NCI-H2227 treated with DMSO at 0.1 percent for 48 hours (cell line): ENCODE measurements at regions not wholly inside any gene's neighbourhood (a gene's known extent, or its start where the extent isn't known, plus 50 kb on each side); places are given as distances from the start of the nearest gene placed in this dataset.

Experiments used
- DNase-seq: peaks from one replicate; lab custom pipeline; 2025; lab: John Stamatoyannopoulos, UW

DNA sequence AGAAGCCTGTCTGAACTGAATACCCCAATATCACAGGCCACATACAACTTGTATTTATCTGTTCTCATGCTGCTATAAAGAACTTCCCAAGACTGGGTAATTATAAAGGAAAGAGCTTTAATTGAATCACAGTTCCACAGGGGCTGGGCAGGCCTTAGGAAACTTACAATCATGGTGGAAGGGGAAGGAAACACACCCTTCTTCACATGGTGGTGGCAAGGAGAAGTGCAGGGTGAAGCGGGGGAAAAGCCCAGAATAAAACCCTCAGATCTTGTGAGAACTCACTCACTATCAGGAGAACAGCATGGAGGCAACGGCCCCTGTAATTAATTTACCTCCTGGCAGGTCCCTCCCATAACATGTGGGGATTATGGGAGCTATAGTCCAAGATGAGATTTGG, 50.3 kb upstream of the FNDC1 start:
- DNase-seq: no peak

- DNase-seq: no peak
Observed at GRCh38 chr6:159117563-159117962, 51.6 kb upstream of the FNDC1 start.

GRCh38 chr6:159117046-159117445, 52.2 kb upstream of the FNDC1 start:
- DNase-seq: no peak

GRCh38 chr6:159116343-159116742, 52.9 kb upstream of the FNDC1 start:
- DNase-seq: no peak

- DNase-seq: no peak
Observed at GRCh38 chr6:159114569-159114968, 54.6 kb upstream of the FNDC1 start.

GRCh38 chr6:159113223-159113622, 56.0 kb upstream of the FNDC1 start:
- no peak for DNase-seq

GRCh38 chr6:159112714-159113113, 56.5 kb upstream of the FNDC1 start:
- no peak for DNase-seq

DNA sequence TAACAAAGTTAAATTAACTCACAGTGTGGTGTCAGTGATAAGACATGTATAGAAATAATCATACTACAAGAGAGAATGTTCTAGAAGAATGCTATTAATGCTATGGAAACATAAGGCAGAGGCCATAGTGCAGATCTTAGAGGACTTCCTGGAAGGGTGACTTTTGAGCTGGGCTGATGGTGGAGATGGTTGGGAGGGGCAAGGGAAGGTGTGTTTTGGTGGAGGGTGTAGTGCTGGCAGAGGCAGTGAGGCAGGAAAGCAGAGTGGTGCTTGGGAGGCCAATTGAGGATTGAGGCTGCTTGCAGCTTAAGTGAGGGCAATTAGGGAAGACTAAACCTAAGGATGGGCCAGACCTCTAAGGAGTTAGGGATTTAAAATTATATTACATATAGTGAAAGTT, 58.5 kb upstream of the FNDC1 start:
- no peak for DNase-seq

GRCh38 chr6:159110013-159110412, 59.2 kb upstream of the FNDC1 start:
- peak; percentile 3 for DNase-seq

GRCh38 chr6:159109391-159109790, 59.8 kb upstream of the FNDC1 start:
- no peak for DNase-seq

DNA sequence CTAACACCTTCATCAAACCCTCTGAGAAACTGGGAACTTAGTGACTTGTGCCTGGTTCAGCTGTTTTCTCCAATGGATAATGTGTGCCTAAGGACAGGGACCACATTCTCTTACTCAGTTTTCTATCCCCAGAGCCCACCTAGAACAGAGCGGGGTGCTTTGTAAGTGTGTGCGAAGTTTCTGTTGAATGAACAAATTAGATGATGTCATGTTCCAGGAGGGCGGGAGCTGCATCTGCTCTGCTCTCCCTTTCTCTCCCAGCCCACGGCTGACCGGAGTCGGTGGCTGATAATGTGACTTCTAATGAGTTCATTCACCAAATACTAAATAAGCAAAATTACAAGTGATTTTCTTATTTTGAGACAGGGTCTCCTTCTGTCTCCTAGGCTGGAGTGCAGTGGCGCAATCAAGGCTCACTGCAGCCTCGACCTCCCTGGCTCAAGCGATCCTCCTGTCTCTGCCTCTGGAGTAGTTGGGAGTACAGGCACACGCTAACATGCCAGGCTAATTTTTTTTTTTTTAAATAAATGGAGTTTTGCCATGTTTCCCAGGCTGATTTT, 60.7 kb upstream of the FNDC1 start:
- DNase-seq: no peak

DNA sequence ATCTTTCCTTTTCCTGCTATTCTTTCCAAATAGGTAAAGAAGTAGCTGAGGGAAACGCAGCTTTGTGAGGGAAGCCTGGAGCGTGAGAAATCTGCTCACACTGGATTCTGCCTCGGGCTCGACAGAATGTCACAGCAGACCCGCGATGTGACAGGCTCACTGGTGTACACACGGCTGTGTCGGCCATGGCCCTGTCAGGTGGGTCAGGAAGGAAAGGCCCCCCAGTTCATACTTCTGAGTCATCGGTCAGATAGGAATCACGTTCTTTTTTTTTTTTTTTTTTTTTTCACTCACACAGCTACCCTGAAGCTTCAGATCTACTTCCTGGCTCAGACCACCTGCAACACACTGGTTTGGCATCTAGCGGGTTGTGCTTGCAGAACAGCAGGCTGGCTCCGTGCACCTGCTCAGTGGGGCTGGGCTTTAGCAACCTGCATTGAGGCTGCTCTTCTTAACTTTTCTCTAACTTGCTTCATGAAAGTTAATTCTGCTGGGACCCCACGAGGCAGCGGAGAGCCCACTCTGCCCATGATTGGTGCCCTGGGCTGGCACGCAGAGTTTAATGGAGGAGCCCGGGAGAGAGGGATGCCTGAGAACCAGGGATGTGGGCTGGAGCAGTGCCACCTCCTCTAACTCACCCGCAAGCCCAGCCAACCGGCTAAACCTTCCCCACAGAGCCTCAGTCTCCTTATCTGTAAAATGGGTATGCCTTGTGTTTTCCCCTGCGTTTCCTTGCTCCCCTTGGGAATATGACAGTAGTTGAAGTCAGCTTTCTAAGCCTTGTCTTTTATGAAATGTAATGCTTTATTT, 61.5 kb upstream of the FNDC1 start:
- DNase-seq: no peak

- DNase-seq: no peak
Observed at GRCh38 chr6:159106627-159107241, 61.9 kb upstream of the TAGAP start.

- no peak for DNase-seq
Observed at GRCh38 chr6:159105716-159106115, 60.9 kb upstream of the TAGAP start.

- DNase-seq: no peak
Observed at GRCh38 chr6:159104931-159105330, 60.1 kb upstream of the TAGAP start.

DNA sequence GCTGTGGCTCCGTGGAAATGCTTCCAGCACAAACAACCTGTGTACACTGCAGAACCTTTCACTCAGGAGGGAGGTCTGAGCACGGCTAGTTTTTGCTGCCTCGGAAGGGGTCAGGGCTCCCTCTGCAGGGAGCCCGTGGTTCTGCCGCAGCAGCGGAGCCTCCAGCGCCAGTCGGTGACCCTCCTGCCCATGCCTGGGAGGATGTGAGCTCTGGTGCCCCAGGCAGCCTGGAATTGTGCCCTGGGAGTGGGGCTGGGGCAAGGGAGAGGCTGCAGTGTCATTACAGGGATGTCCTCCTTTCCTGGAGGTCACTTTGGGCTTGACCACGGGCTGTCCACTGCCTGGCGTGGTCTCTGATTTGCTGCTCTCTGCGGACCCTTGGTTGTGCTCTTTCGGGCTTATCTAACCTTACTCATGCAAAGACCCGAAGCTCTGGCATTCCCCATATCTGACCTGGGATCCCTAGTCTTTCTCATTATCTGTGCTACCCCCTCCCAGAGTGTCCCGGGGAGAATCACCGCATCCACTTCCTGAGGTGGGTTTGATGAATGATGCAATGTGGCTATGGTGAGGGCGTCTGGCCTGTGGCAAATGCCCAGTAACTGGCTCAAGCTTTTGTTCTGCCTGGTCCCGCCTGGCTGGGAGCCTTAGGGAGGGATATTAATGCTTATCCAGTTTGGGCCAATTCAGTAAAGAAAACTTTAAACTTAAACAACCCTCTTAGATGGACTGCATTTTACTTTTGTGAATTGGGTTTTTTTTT, 59.6 kb upstream of the TAGAP start:
- peak; percentile 1 for DNase-seq

DNA sequence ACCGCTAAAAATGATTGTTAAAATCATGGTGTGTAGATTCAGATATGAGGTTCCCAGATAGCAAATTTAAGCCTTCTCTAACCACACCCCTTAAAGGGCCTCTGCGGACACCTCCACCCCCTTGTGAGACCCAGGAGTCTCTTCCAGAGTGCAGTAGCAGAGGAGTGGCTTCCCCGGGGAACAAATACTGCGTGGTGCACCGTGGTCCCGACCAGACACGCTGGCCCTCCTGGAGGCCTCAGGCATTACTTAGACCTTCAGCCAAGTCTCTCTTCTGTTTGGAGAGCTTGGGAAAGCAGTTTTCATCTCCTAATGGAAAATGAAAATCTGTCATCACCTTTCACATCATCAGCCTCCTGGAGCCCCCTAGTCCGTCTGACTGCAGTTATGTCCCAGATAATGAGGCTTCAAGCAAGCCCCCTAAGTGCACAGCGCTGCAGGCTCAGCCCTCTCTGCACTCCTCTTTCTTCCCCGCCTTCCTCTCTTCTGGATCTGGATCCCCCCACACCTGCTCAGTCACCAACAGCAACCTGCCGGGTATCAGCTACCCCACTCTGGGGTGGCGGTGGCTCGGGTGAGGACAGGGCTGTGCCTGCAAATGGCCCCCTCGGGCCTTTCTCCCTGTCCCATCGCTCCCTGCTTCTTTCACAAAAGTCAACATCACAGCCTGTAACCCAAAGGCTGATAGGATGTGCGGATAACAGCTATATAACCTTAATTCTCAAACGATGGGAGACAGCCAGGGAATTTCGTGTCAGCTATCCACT, 58.8 kb upstream of the TAGAP start:
- DNase-seq: no peak

- no peak for DNase-seq
Observed at GRCh38 chr6:159102373-159103160, 57.8 kb upstream of the TAGAP start.

DNA sequence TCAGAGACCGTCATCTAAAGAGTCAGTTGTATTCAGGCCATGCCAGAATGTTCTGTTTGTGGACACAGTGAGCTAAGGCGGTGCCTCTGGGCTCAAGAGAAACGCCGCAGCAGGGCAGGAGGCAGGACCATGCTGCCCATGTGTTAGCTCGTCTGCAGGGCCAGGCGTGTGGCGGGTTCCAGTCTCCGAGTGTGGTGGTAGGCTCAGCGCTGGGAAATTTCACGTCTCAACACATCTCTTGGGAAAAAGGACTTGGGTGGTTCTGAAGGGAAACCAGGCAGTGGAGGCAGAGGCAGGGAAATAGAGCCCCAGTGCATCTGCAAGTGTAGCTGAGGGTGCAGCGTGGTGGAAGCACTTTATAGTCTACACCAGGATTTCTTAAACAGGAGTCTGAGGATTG, 56.9 kb upstream of the TAGAP start:
- DNase-seq: no peak

GRCh38 chr6:159100395-159101182, 55.8 kb upstream of the TAGAP start:
- DNase-seq: no peak
